Erythroblast (primary cell): ENCODE measurements at regions not wholly inside any gene's neighbourhood (a gene's known extent, or its start where the extent isn't known, plus 50 kb on each side); places are given as distances from the start of the nearest gene placed in this dataset.

Source experiments
- GATA1 ChIP-seq: IDR thresholded peaks from 2 replicates; pipeline ENCODE4 v1.6.1; 2011; ENCODE audit warnings: low read depth, mild to moderate bottlenecking, control low read depth, low read length, moderate library complexity
- POLR2A ChIP-seq: IDR thresholded peaks from 2 replicates; pipeline ENCODE4 v1.6.1; 2011; ENCODE audit warnings: mild to moderate bottlenecking, low read length

GRCh38 chr2:18830962-18831361 is 241.6 kb upstream of the NT5C1B start:
- TF ChIP-seq POLR2A, result no peak
- no peak for TF ChIP-seq GATA1
